ENCODE measurements at regions not wholly inside any gene's neighbourhood (a gene's known extent, or its start where the extent isn't known, plus 50 kb on each side); places are given as distances from the start of the nearest gene placed in this dataset.

DNA sequence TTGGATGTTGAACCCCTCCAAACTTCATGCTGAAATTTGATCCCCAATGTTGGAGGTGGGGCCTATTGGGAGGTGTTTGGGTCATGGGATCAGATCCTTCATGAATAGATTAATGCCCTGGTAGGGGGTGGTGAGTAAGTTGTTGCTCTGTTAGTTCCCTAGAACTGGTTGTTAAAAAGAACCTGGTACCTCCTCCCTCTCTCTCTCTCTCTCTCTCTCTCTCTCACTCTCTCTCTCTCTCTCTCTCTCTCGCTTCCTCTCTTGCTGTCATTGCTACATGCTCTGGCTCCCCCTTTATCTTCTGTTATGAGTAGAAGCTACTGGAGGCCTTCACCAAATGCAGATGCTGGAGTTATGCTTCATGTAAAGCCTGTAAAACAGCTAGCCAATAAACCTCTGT is 498.2 kb upstream of the NR5A2 start:
- TF ChIP-seq FOXP2 (optimal IDR thresholded peaks at IDR 0.05; ENCODE audit: borderline replicate concordance, extremely low read depth, extremely low read length, insufficient read depth): no peak
- TF ChIP-seq POLR2AphosphoS5 (IDR thresholded peaks at IDR 0.05; ENCODE audit: low read depth, low read length): no peak
- TF ChIP-seq SIN3A (IDR thresholded peaks at IDR 0.05; ENCODE audit: borderline replicate concordance, insufficient read depth, low read length): no peak
- TF ChIP-seq, protein P1, sequence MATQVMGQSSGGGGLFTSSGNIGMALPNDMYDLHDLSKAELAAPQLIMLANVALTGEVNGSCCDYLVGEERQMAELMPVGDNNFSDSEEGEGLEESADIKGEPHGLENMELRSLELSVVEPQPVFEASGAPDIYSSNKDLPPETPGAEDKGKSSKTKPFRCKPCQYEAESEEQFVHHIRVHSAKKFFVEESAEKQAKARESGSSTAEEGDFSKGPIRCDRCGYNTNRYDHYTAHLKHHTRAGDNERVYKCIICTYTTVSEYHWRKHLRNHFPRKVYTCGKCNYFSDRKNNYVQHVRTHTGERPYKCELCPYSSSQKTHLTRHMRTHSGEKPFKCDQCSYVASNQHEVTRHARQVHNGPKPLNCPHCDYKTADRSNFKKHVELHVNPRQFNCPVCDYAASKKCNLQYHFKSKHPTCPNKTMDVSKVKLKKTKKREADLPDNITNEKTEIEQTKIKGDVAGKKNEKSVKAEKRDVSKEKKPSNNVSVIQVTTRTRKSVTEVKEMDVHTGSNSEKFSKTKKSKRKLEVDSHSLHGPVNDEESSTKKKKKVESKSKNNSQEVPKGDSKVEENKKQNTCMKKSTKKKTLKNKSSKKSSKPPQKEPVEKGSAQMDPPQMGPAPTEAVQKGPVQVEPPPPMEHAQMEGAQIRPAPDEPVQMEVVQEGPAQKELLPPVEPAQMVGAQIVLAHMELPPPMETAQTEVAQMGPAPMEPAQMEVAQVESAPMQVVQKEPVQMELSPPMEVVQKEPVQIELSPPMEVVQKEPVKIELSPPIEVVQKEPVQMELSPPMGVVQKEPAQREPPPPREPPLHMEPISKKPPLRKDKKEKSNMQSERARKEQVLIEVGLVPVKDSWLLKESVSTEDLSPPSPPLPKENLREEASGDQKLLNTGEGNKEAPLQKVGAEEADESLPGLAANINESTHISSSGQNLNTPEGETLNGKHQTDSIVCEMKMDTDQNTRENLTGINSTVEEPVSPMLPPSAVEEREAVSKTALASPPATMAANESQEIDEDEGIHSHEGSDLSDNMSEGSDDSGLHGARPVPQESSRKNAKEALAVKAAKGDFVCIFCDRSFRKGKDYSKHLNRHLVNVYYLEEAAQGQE (IDR thresholded peaks at IDR 0.05; ENCODE audit: insufficient read depth in 1 of 2, low read depth in 2 of 2, low read length in 2 of 2): no peak
- TF ChIP-seq TAF1 (IDR thresholded peaks at IDR 0.05; ENCODE audit: borderline replicate concordance, insufficient read depth, low read length): no peak

DNA sequence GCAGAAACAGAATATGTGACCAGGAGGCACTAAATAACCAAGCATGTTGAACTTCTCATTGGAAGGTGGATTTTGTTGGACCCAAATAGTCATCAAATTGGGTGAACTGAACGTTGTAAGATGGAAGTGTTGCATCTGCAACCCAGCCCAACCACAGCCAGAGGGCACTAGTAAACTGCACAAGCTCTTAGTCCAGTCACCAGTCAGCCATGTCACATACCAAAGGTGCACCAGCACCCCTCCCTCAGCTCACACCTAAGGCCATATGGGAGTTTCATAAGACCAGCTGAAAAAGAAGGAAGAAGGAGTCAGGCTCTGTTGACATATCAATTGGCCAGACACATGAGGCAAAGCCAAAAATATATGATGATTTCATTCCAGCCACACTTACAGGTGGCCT is 481.7 kb upstream of the NR5A2 start:
- TF ChIP-seq POLR2AphosphoS5 (IDR thresholded peaks at IDR 0.05; ENCODE audit: low read depth, low read length) (no peak), SIN3A (IDR thresholded peaks at IDR 0.05; ENCODE audit: borderline replicate concordance, insufficient read depth, low read length) (no peak), TAF1 (IDR thresholded peaks at IDR 0.05; ENCODE audit: borderline replicate concordance, insufficient read depth, low read length) (no peak), FOXP2 (optimal IDR thresholded peaks at IDR 0.05; ENCODE audit: borderline replicate concordance, extremely low read depth, extremely low read length, insufficient read depth) (no peak)
- TF ChIP-seq, protein P1 (IDR thresholded peaks at IDR 0.05; ENCODE audit: insufficient read depth in 1 of 2, low read depth in 2 of 2, low read length in 2 of 2): no peak

DNA sequence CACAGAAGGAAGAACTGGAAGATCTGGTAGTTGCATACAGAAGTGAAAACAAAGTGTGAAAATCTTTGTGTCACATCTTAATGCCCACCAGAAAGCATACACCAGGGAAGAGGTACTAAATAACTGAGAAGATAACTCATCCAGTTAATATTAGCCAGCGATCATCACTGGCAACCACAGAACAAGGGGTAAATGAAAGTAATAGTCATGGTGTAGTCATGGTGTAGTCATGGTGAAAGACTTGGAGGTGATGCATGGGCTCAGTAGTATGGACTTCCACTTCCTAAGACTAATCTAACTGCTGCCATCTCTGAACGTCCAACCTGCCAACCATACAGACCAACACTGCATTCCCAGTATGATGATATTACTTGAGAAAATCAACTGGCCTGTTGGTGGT is 481.2 kb upstream of the NR5A2 start:
- TF ChIP-seq FOXP2 (optimal IDR thresholded peaks at IDR 0.05; ENCODE audit: borderline replicate concordance, extremely low read depth, extremely low read length, insufficient read depth) (no peak), POLR2AphosphoS5 (IDR thresholded peaks at IDR 0.05; ENCODE audit: low read depth, low read length) (no peak), SIN3A (IDR thresholded peaks at IDR 0.05; ENCODE audit: borderline replicate concordance, insufficient read depth, low read length) (no peak), TAF1 (IDR thresholded peaks at IDR 0.05; ENCODE audit: borderline replicate concordance, insufficient read depth, low read length) (no peak)

DNA sequence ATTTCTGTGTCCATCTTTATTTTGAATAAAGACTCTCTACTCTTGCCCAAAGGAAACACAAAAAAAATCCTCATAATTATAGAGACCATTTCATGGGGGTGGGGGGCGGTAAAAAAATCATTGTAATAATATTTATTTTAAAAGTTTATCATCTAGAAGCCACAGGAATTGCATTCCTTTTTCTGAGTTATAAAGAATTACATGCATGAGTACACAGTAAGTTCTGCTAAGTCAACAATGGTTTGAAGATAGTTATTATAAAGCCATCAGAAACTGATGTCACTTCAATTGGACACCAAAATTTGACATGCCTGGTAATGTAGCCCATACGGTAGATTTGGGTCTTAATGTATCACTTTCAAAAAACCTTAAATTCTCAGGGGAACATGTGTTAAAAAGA is 478.1 kb upstream of the NR5A2 start:
- TF ChIP-seq, protein P1 (IDR thresholded peaks at IDR 0.05; ENCODE audit: insufficient read depth in 1 of 2, low read depth in 2 of 2, low read length in 2 of 2): no peak
- TF ChIP-seq POLR2AphosphoS5 (IDR thresholded peaks at IDR 0.05; ENCODE audit: low read depth, low read length): no peak
- no peak for TF ChIP-seq FOXP2 (optimal IDR thresholded peaks at IDR 0.05; ENCODE audit: borderline replicate concordance, extremely low read depth, extremely low read length, insufficient read depth)
- no peak for TF ChIP-seq TAF1 (IDR thresholded peaks at IDR 0.05; ENCODE audit: borderline replicate concordance, insufficient read depth, low read length)
- TF ChIP-seq SIN3A (IDR thresholded peaks at IDR 0.05; ENCODE audit: borderline replicate concordance, insufficient read depth, low read length): no peak

DNA sequence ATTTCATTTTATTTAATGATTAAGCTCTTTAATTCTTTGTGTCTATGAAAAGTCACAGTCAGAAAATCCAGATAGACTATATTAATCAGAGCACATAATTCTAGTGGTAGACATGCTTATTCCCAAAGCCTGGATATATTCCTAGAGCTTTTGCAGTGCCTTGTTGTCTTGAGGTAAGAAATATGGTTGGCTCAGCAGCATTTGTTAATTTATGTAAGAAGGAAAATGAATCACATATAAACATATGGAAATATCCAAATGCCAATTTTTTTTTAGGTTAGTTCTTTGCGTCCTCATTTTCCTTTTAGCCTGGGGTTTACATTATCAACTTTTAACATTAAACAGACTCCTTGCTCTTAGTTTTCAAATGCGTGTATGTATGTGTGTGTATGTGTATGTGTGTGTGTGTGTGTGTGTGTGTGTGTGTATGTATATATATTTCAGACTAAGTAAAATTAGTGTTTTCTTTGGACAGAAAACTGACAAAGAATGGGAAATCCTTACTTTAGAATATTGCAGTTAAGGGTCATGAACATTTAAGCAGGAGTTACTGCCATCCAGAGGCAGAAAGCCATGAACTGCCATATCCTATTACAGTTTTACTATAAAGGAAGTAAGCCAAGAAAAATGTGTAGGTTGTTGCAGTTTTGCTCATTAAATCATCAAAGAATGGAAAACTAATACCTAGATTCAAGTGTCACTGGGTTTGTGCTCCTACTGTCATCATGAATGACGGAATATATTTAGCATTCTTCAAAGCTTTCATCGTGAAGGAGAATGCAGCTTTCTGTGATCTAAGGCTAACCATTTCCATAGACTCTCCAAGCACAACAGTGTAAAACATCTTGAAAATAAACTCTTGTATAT is 477.1 kb upstream of the NR5A2 start:
- TF ChIP-seq POLR2AphosphoS5 (IDR thresholded peaks at IDR 0.05; ENCODE audit: low read depth, low read length): no peak

DNA sequence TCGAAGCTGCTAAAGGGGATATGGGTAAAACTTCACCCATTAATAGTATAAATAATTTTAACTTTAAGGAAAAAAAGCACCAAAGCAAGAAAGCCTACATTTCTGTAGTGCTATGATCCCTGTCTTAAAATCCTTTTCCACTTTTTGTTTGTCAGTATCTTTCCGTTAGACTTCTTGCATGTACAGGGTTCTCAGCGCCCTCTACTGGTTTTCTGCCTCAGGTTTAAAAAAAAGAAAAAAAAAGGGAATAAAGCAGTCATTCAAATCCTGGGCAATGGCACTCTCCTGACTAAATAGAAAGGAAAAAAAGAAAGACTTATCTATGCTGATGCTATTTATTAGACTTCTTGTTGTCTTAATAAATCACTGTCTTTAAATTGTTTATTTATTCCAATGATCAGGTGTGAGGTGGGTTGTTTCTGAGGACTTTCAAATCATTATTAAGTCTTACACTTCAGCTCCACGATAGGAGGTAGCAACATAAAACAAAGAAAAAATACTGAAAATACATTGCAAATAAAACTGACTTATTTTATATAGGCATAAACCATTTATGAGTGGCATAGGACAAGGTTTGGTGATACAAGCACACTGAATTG is 475.4 kb upstream of the NR5A2 start:
- TF ChIP-seq FOXP2 (optimal IDR thresholded peaks at IDR 0.05; ENCODE audit: borderline replicate concordance, extremely low read depth, extremely low read length, insufficient read depth) (no peak), POLR2AphosphoS5 (IDR thresholded peaks at IDR 0.05; ENCODE audit: low read depth, low read length) (no peak)

All from PFSK-1 (cell line).